ENCODE measurements at regions not wholly inside any gene's neighbourhood (a gene's known extent, or its start where the extent isn't known, plus 50 kb on each side); places are given as distances from the start of the nearest gene placed in this dataset.

DNA sequence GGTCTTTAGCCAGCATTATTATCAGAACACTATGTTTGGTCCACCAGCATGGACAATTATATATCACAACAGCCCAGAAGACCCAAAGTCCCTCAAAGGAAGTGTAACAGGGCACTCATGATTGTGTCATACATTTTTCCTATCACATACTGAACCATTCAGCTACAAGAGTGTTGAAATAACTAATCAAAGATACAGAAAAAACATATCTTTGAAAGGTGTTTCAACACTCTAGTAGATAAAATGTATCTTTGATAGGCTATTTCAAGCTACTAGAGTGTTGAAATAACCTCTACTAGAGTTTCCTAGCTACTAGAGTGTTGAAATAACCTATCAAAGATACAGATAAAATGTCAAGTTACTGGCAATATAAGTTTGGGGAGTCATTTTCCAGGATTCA is 545.0 kb downstream of the PRR16 start:
- no peak for TF ChIP-seq CTCF (IDR thresholded peaks at IDR 0.05)
- no peak for TF ChIP-seq POLR2A (IDR thresholded peaks at IDR 0.05)
- TF ChIP-seq POLR2AphosphoS5 (IDR thresholded peaks at IDR 0.05), result no peak

Data from transverse colon (tissue), 4 donors.